ENCODE measurements at regions not wholly inside any gene's neighbourhood (a gene's known extent, or its start where the extent isn't known, plus 50 kb on each side); places are given as distances from the start of the nearest gene placed in this dataset.
"Not testable (repeated sequence)": the region's sequence is repeated elsewhere in the genome, so short reads cannot be mapped to it uniquely, and the experiment has no call there.

GRCh38 chr13:21246761-21247452, 70.4 kb downstream of the MRPL57 start:
- H3K27me3 ChIP-seq (ENCODE audit: control insufficient read depth, insufficient read depth, low read length) = peaks cover 11% of the 10 kb centered on the region
- H3K9me3 ChIP-seq (ENCODE audit: control insufficient read depth, insufficient read depth, low read length) = no peaks in the 10 kb centered on the region
- ChIA-PET POLR2A (no interaction called here), CTCF (no interaction called here)
- DNase-seq (ENCODE audit: low read depth, low spot score) = no peak
- H3K4me3 ChIP-seq (ENCODE audit: low read depth, low read length) = no peak overlapping the region
- no peak for TF ChIP-seq CTCF (IDR thresholded peaks at IDR 0.05; ENCODE audit: low read depth, low read length)
- no peak overlapping the region for H3K27ac ChIP-seq (ENCODE audit: low read depth, low read length)

GRCh38 chr13:21256351-21256761, 79.9 kb downstream of the MRPL57 start:
- H3K9me3 ChIP-seq (ENCODE audit: control insufficient read depth, insufficient read depth, low read length) = peaks cover 9% of the 10 kb centered on the region; the same call in 1 of the 2 replicates
- no peak for TF ChIP-seq CTCF (IDR thresholded peaks at IDR 0.05; ENCODE audit: low read depth, low read length)
- peaks cover 21% of the 10 kb centered on the region for H3K27me3 ChIP-seq (ENCODE audit: control insufficient read depth, insufficient read depth, low read length)
- DNase-seq (ENCODE audit: low read depth, low spot score) = no peak
- no peak overlapping the region for H3K27ac ChIP-seq (ENCODE audit: low read depth, low read length)
- POLR2A ChIA-PET = no interaction called here
- H3K4me3 ChIP-seq (ENCODE audit: low read depth, low read length) = no peak overlapping the region
- CTCF ChIA-PET = no interaction called here

GRCh38 chr13:21256891-21257290, 80.4 kb downstream of the MRPL57 start:
- ChIA-PET POLR2A (no interaction called here), CTCF (no interaction called here)
- no peak for DNase-seq (ENCODE audit: low read depth, low spot score)
- H3K9me3 ChIP-seq (ENCODE audit: control insufficient read depth, insufficient read depth, low read length) = peaks cover 9% of the 10 kb centered on the region; the same call in 1 of the 2 replicates
- no peak overlapping the region for H3K4me3 ChIP-seq (ENCODE audit: low read depth, low read length)
- TF ChIP-seq CTCF (IDR thresholded peaks at IDR 0.05; ENCODE audit: low read depth, low read length) = no peak
- no peak overlapping the region for H3K27ac ChIP-seq (ENCODE audit: low read depth, low read length)
- H3K27me3 ChIP-seq (ENCODE audit: control insufficient read depth, insufficient read depth, low read length) = peaks cover 19% of the 10 kb centered on the region

- H3K27ac ChIP-seq (ENCODE audit: low read depth, low read length) = no peak overlapping the region
- POLR2A ChIA-PET = no interaction called here
- no peak overlapping the region for H3K4me3 ChIP-seq (ENCODE audit: low read depth, low read length)
- TF ChIP-seq CTCF (IDR thresholded peaks at IDR 0.05; ENCODE audit: low read depth, low read length) = no peak
- peaks cover 9% of the 10 kb centered on the region; the same call in 1 of the 2 replicates for H3K9me3 ChIP-seq (ENCODE audit: control insufficient read depth, insufficient read depth, low read length)
- DNase-seq (ENCODE audit: low read depth, low spot score) = no peak
- CTCF ChIA-PET = no interaction called here
- peaks cover 14% of the 10 kb centered on the region for H3K27me3 ChIP-seq (ENCODE audit: control insufficient read depth, insufficient read depth, low read length)
Measured at GRCh38 chr13:21259571-21260455, 83.4 kb downstream of the MRPL57 start.

- H3K9me3 ChIP-seq (ENCODE audit: control insufficient read depth, insufficient read depth, low read length); CTCF ChIA-PET; H3K27me3 ChIP-seq (ENCODE audit: control insufficient read depth, insufficient read depth, low read length); DNase-seq (ENCODE audit: low read depth, low spot score); POLR2A ChIA-PET; H3K27ac ChIP-seq (ENCODE audit: low read depth, low read length); H3K4me3 ChIP-seq (ENCODE audit: low read depth, low read length): not testable (repeated sequence)
Measured at GRCh38 chr13:21260561-21261290, 84.3 kb downstream of the MRPL57 start.

GRCh38 chr13:21261487-21262216, 85.2 kb downstream of the MRPL57 start:
- H3K27ac ChIP-seq (ENCODE audit: low read depth, low read length); POLR2A ChIA-PET; DNase-seq (ENCODE audit: low read depth, low spot score); H3K9me3 ChIP-seq (ENCODE audit: control insufficient read depth, insufficient read depth, low read length); H3K27me3 ChIP-seq (ENCODE audit: control insufficient read depth, insufficient read depth, low read length); H3K4me3 ChIP-seq (ENCODE audit: low read depth, low read length): not testable (repeated sequence)
- CTCF ChIA-PET = interaction anchor here (2.9 kb wide), 1 partner anchor 215 kb away, joined by 13 read pairs; no protein-coding TSS in a partner anchor

- POLR2A ChIA-PET; H3K9me3 ChIP-seq (ENCODE audit: control insufficient read depth, insufficient read depth, low read length); DNase-seq (ENCODE audit: low read depth, low spot score); H3K27me3 ChIP-seq (ENCODE audit: control insufficient read depth, insufficient read depth, low read length); H3K27ac ChIP-seq (ENCODE audit: low read depth, low read length); H3K4me3 ChIP-seq (ENCODE audit: low read depth, low read length): not testable (repeated sequence)
- CTCF ChIA-PET = interaction anchor here (2.9 kb wide), 1 partner anchor 213 kb away, joined by 13 read pairs; no protein-coding TSS in a partner anchor
Measured at GRCh38 chr13:21263909-21264308, 87.5 kb downstream of the MRPL57 start.

Measured in AG04450 (cell line).